GM21825 (cell line): ENCODE measurements at regions not wholly inside any gene's neighbourhood (a gene's known extent, or its start where the extent isn't known, plus 50 kb on each side); places are given as distances from the start of the nearest gene placed in this dataset.

Source experiments
- ATAC-seq: cut with Tn5 transposase; IDR thresholded peaks from one replicate; pipeline ENCODE4 v1.9.1; 2021; ENCODE audit warnings: mild to moderate bottlenecking, moderate library complexity; ENCODE audit not compliant: unreplicated experiment

GRCh38 chr4:17301266-17301665 lies 210.6 kb downstream of the QDPR start:
- no peak for ATAC-seq

GRCh38 chr4:17296921-17297890 lies 214.7 kb downstream of the QDPR start:
- ATAC-seq, result no peak

DNA sequence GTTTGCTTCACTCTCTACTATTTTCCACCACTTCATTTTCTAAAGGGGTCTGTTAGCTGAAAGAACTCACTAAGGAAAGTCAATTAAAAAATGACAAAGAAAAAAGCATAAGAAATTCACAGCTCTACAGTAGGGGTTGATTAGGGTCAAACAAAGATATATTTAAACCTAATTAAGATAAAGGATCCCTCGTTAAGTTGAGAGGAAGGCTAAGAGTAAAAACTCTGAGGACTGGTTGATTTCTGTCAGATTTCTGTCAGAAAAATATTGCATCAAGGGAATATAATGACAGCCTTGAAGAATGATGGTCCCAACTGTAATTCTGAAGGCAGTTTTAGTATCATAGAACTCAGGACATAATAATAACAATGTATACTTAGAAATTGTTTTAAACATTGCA lies 218.0 kb downstream of the QDPR start:
- ATAC-seq, result no peak

- ATAC-seq, result no peak
Measured at GRCh38 chr4:17288151-17288550, 223.7 kb downstream of the QDPR start.

GRCh38 chr4:17286752-17287460 lies 225.0 kb downstream of the QDPR start:
- ATAC-seq, result no peak

DNA sequence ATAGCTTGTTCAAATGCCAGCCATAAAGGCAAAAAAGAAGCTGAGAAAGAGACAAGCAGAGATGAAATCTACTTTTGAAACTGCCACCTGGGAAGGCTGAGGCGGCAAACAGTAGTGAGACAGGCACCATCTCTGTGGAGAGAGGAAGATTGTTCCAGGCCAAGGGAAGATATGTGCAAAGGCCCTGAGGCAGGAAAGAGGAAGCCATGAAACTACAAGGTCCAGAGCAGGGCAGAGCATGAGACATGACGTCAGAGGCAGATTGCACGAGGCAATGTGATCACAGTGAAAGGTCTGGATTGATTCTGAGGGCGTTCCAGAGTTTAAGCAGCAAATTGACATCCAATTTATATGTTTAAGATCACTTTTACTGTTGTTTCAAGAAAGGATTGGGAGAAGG lies 226.1 kb downstream of the QDPR start:
- ATAC-seq, result no peak

DNA sequence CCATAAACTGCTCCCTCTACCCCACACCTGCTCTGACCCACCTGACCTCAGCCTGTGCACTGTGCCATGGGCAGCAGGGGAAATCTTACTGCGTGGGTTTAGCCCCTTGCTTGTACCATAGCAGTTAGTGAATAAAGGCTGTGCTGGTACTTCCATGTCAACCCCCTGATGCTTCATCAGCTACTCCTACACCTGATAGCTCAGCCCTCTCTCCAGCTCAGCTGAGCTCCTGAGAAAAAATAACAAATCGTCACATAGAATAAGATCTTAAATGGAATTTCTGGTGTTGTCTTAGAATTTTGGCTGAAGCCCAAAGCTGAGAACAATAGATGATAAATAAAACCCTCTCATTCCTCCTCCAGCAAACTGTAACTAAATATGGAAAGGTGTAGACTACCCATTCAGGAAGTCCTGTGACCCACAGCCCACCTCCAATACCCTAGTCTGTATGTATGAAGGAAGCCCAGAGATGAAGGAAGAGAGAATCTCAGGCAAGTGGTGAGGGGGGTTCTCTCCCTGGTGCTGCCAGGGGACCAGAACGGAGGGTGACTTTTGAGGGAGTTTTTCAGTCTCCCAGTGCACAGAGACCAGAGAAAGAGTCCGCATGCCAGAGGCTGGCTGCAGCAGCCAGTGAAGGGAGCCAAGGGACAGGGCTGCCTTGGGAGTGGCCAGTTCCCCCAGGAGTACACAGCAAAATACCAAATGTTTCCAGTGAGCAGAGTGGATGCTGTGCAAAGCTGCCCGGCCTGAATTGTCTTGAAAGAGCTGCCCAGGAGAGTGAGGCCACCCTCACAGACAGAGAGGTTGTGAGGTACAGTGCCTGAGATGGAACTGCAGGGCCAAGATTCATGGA lies 227.3 kb downstream of the QDPR start:
- no peak for ATAC-seq

DNA sequence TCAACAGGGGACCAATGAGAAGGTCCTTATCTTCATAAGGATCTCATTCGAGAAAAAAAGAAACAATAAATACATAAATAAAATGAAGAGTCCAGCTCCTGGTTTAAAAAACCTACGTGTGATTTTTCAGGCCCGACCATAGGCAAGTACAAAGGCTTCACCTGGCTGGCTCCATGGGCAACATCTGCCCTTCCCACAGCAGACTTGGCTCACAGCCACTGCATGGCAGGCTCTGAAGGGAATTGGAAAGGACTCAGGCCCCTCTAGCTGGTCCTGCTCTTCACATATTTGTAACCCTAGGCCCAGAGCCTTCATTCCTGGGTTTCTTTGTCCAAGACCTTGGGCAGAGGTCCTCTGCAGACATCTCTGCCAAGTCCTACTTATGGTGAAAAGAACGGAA lies 228.1 kb downstream of the QDPR start:
- no peak for ATAC-seq

DNA sequence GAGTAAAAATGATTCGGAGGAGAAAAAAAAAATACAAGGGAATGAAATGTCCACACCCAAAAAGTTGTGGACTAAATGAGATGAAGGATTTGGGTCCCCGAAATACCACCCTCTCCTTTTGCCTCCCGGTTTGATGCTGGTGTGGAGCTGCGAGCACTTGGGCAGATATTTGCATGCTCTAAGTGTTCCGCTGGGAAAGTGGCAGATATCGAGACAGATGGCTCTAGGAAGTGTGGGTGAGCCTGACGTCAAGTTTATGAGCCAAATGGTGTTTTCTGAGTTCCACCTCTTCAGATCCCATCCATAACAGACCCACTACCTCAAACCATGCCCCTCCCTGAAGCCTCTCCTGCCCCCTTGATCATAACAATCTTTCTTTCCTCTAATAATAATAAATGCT lies 228.6 kb downstream of the QDPR start:
- no peak for ATAC-seq

- no peak for ATAC-seq
Measured at GRCh38 chr4:17280261-17281018, 231.4 kb downstream of the QDPR start.

DNA sequence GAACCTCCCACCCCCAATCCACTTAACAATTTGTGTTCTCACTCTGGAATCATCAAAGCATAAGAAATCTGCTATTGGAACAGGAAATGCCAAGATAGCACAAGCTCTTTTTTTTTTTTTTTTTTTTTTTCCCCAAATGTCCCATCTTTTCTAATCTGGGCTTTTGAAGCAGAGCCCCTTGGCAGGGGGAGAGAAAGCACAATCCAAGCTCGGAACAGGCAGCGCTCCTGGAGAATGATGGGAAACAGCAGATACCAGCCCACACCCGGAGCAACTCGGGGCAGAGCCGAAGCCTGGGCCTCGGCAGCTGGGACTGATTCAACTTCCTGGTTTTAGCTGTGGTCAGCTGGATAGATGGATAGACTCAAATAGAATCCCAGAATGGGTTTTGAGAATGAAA lies 235.1 kb downstream of the QDPR start:
- no peak for ATAC-seq

- ATAC-seq, result no peak
Measured at GRCh38 chr4:17275836-17276235, 236.1 kb downstream of the QDPR start.

DNA sequence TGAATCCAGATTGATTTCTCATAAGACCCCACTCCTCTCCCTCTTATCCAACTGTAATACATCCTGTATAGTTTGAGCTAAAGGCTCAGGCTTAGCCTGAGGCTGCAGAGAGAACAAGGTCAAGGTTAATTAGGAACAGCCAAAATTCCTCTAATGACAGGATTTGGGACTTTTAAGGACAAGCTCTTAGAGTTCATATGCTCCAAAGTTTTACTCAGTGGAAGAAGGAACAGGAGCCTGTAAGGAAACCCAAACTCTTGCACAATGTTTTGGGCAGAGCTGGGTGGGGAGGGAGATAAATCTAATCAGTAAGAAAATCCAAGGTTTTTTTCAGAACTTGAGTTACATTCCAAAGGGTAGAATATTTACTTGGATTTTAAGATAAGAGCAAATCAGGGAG lies 238.8 kb downstream of the QDPR start:
- ATAC-seq, result no peak

DNA sequence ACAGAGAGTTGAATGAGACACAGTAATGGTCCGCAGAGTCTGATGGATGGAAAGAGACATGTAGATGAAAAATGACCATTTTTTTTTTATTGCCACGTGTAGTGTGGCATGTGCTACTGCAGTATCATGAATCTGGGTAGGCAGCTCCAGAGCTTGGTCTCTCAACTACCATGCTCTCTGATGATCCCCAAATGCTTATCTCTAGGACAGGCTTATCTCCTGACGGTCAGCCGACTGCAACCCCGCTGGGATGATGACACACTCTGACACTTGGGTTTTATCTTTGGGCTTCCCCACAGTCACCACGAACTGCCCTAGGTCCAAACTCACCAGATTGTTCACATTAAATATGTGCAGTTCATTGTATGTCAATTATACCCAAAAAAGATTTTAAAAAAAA lies 239.7 kb downstream of the QDPR start:
- ATAC-seq, result no peak

DNA sequence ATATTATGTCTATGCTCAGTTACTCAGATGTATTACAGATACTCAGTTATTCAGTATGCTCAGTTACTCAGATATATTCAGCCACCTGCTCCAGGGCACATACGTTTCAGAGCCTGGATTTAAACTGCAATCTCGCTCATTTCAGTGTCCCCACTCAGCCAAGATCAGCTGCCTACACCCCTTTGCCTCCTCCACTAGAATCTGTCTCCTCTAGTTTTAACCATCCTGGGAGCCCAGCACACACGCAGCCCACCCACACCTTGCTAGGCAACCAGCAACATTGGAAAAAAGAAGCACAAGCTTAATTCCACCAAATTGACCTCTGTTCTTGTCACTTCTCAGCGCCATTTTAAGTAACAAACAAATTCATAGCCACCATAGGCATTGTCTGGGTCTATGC lies 246.2 kb downstream of the QDPR start:
- no peak for ATAC-seq

DNA sequence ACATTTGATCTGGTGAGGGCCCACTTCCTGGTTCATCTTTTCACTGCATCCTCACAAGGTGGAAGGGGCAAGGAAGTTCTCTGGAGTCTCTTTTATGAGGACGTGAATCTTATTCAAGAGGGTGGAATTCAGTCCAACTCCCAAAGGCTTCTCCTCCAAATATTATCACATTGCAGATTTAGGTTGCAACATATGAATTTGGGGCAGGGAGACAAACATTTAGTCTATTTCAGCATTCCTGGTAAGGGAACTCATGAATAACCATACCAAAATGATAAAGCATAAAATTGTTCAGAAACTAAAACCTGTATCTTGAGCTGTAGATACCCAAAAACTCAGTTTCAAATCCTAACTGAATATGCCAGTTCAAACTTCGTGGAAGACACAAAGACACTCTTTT lies 246.8 kb downstream of the QDPR start:
- ATAC-seq, result no peak

- no peak for ATAC-seq
Measured at GRCh38 chr4:17260166-17260907, 251.6 kb downstream of the QDPR start.

GRCh38 chr4:17258106-17258505 lies 253.8 kb downstream of the QDPR start:
- ATAC-seq, result no peak

GRCh38 chr4:17252131-17252530 lies 259.8 kb downstream of the QDPR start:
- no peak for ATAC-seq

- no peak for ATAC-seq
Measured at GRCh38 chr4:17251101-17251500, 260.8 kb downstream of the QDPR start.
